NT2/D1 (cell line): ENCODE measurements at regions not wholly inside any gene's neighbourhood (a gene's known extent, or its start where the extent isn't known, plus 50 kb on each side); places are given as distances from the start of the nearest gene placed in this dataset.

Experiments used
- SUZ12 ChIP-seq: IDR thresholded peaks from 2 replicates; pipeline ENCODE4 v1.6.1; 2011; ENCODE audit not compliant: insufficient read length, insufficient read depth; ENCODE audit errors: extremely low read depth
- YY1 ChIP-seq: IDR thresholded peaks from 2 replicates; pipeline ENCODE4 v1.6.1; 2011; ENCODE audit not compliant: insufficient read length, insufficient read depth
- ZNF274 ChIP-seq: IDR thresholded peaks from 2 replicates; pipeline ENCODE4 v1.6.1; 2011; ENCODE audit warnings: mild to moderate bottlenecking, low read depth, low read length

- TF ChIP-seq YY1 (no peak), ZNF274 (no peak), SUZ12 (no peak)
Observed at GRCh38 chr6:9405825-9406224, 970.5 kb upstream of the SLC35B3 start.
